Left hindlimb (tissue), 1 donor: ENCODE measurements at regions not wholly inside any gene's neighbourhood (a gene's known extent, or its start where the extent isn't known, plus 50 kb on each side); places are given as distances from the start of the nearest gene placed in this dataset.

Experiments
- DNase-seq: peaks from one replicate; pipeline ENCODE4 v3.0.0-alpha.2; 2018

- no peak for DNase-seq
Observed at GRCh38 chr4:122309988-122310626, 68.7 kb upstream of the ADAD1 start.

GRCh38 chr4:122313006-122313646 lies 65.7 kb upstream of the ADAD1 start:
- DNase-seq = no peak

DNA sequence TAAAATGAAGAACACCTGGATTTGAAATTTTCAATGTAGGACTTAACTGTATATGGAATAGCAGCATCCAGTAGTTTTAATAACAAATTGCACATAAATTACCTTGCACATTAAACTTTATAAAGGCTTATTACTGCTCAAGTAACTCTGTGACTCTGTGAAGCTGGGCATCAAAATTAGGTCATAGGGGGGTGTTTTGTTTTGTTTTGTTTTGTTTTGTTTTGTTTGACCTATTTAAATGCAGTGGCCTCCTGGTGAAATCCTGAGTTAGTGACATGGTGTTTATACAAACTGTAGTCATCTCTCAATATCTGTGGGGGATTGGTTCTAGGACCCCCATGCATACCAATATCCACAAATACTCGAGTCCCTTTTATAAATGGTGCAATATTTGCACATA lies 51.9 kb upstream of the ADAD1 start:
- no peak for DNase-seq

GRCh38 chr4:122328893-122329292 lies 49.9 kb upstream of the ADAD1 start:
- no peak for DNase-seq
